Omental fat pad (tissue), 3 donors: ENCODE measurements at regions not wholly inside any gene's neighbourhood (a gene's known extent, or its start where the extent isn't known, plus 50 kb on each side); places are given as distances from the start of the nearest gene placed in this dataset.
"Not testable (repeated sequence)": the region's sequence is repeated elsewhere in the genome, so short reads cannot be mapped to it uniquely, and the experiment has no call there.

Experiments used
- ATAC-seq: fragments of 150-250 bp; one replicate; pipeline ENCODE4 v1.9.1; 2016; ENCODE audit warnings: mild to moderate bottlenecking, moderate library complexity; ENCODE audit not compliant: low FRiP score
- DNase-seq: peaks from one replicate; pipeline ENCODE4 v3.0.0-alpha.2; 2019; ENCODE audit warnings: low spot score
- CTCF ChIP-seq, 3 donors: fragments of 450-650 bp; IDR thresholded peaks; one replicate each; pipeline ENCODE4 v1.5.1; 2016 to 2017; ENCODE audit warnings: antibody characterized with exemption in 3 of 3, mild to moderate bottlenecking in 3 of 3, moderate library complexity in 2 of 3

GRCh38 chr20:48359692-48360341 lies 468.0 kb downstream of the PREX1 start:
- TF ChIP-seq CTCF (IDR thresholded peaks at IDR 0.05), result no peak
- DNase-seq (no peak), ATAC-seq (no peak)

GRCh38 chr20:48359055-48359390 lies 468.8 kb downstream of the PREX1 start:
- not testable (repeated sequence) for ATAC-seq, DNase-seq

- TF ChIP-seq CTCF (IDR thresholded peaks at IDR 0.05), result no peak
- DNase-seq, result no peak
- ATAC-seq, result no peak
These were observed 469.4 kb downstream of the PREX1 start for GRCh38 chr20:48358176-48359054.

- ATAC-seq, result no peak
- no peak for TF ChIP-seq CTCF (IDR thresholded peaks at IDR 0.05)
- DNase-seq, result no peak
These were observed 470.1 kb downstream of the PREX1 start for GRCh38 chr20:48357714-48358113.

GRCh38 chr20:48354903-48355302 lies 472.9 kb downstream of the PREX1 start:
- DNase-seq (no peak), ATAC-seq (no peak)
- TF ChIP-seq CTCF (IDR thresholded peaks at IDR 0.05), result no peak

GRCh38 chr20:48354320-48354876 lies 473.4 kb downstream of the PREX1 start:
- no peak for ATAC-seq
- DNase-seq, result no peak
- no peak for TF ChIP-seq CTCF (IDR thresholded peaks at IDR 0.05)

- DNase-seq, result no peak
- ATAC-seq, result no peak
- no peak for TF ChIP-seq CTCF (IDR thresholded peaks at IDR 0.05)
These were observed 475.2 kb downstream of the PREX1 start for GRCh38 chr20:48352628-48353027.
